ENCODE measurements at regions not wholly inside any gene's neighbourhood (a gene's known extent, or its start where the extent isn't known, plus 50 kb on each side); places are given as distances from the start of the nearest gene placed in this dataset.

GRCh38 chr13:58979851-58980250, 1183.9 kb downstream of the DIAPH3 start:
- TF ChIP-seq CTCF (IDR thresholded peaks at IDR 0.05) (no peak), POLR2A (IDR thresholded peaks at IDR 0.05) (no peak)

Data from Peyer's patch (tissue), 4 donors.